CD4-positive, alpha-beta T cell treated with Interleukin-4 for 4 hours (primary cell): ENCODE measurements at regions not wholly inside any gene's neighbourhood (a gene's known extent, or its start where the extent isn't known, plus 50 kb on each side); places are given as distances from the start of the nearest gene placed in this dataset.

ENCODE experiments used
- DNase-seq: peaks from one replicate; pipeline ENCODE4 v3.0.0-alpha.2; 2020

GRCh38 chr5:158393457-158393856 is 534.5 kb upstream of the CLINT1 start:
- DNase-seq: no peak

- no peak for DNase-seq
Observed at GRCh38 chr5:158392753-158393152, 533.8 kb upstream of the CLINT1 start.

DNA sequence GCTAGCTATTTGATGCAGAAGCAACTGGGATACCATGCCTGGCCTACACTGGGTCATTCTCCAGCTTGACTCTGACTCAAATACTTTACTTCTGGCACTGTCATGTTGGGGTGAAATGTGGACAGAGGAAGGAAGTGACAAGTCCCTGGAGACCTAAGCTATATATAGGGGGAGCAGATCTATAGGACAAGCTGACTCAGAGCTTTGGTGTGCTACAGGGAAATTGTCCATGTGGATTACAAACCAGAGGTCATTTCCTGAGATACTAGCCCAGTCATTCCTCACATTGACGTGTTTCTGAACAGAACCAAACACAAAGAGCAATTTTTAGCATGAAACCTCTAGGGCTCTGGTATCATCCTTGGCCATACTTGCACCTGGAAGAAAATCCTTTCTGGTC is 531.6 kb upstream of the CLINT1 start:
- DNase-seq: no peak

- DNase-seq: no peak
Observed at GRCh38 chr5:158389786-158390185, 530.8 kb upstream of the CLINT1 start.

DNA sequence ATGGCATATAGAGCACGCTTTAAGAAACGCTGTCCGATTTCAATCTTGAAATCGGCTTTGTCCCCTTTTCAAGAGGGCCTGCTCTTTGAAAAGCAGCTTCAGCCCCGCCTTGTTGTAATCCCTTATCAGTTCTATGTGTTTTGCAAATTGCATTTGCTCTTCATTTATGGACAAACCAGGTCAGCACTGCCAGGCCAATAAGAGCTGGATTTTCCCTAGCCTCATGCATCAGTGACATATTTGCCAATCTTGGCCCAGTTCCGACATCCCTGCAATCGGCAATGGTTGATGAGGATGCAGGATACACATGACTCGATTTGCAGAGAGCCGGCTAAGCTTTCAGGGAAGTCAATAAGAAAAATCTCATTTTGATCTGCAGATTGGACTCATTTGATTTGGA is 529.1 kb upstream of the CLINT1 start:
- DNase-seq: no peak

DNA sequence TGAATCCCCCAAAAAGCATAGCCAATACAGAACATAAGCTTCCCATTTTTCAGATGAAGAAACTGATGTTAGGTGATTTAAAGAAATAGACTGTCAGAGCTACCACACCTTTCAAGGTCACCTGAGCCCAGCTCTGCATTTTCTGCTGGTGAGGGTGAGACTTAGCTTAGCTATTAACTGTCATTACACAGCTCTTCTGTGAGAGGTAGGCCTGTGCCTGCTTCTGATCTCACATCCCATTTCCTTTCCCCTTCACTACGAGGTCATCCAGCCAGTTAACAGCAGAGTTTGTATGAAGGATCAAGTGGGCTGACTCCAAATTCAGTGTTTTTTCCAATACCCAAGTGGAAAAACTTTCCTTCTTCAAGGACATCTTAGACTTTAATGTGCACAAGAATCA is 528.6 kb upstream of the CLINT1 start:
- no peak for DNase-seq

- DNase-seq: no peak
Observed at GRCh38 chr5:158385982-158386381, 527.0 kb upstream of the CLINT1 start.

- DNase-seq: no peak
Observed at GRCh38 chr5:158384535-158385481, 525.9 kb upstream of the CLINT1 start.

- DNase-seq: no peak
Observed at GRCh38 chr5:158383486-158383885, 524.5 kb upstream of the CLINT1 start.

DNA sequence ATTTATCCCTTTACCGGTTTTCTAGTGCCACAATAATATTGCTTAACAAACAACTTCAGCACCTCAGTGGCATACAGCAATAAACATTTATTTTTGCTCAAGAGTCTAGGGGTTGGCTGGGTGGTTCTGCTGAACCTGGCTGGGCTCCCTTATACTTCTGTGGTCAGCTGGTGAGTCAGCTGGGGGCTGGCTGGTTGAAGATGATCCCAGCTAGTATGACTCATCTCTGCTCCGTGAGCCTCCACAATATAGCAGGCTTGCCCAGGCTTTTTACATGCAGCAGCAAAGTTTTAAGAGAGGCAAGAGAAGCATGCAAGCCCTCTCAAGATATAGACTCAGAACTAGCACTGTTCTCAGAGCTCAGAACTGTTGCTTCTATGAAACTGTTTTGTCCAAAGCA is 523.5 kb upstream of the CLINT1 start:
- DNase-seq: no peak

GRCh38 chr5:158381614-158382160 is 522.7 kb upstream of the CLINT1 start:
- DNase-seq: no peak

DNA sequence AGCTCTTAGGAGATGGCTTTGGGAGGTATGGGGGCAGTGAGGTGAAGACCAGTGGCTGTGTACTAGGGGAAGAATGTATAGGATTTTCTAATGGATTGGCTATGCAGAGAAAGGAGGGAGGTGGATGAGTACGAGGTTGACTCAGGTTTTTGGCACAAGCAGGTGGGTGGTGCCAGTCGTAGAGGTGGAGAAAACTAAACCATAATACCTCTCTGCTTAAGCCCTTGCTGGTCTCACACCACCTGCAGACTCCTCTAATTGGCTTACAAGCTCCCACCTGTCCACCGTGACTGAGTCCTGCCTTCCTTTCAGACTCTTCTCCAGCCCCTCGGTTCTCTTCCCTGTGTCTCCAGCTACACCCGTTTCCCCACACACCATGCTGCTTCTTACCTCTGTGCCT is 521.7 kb upstream of the CLINT1 start:
- DNase-seq: no peak

DNA sequence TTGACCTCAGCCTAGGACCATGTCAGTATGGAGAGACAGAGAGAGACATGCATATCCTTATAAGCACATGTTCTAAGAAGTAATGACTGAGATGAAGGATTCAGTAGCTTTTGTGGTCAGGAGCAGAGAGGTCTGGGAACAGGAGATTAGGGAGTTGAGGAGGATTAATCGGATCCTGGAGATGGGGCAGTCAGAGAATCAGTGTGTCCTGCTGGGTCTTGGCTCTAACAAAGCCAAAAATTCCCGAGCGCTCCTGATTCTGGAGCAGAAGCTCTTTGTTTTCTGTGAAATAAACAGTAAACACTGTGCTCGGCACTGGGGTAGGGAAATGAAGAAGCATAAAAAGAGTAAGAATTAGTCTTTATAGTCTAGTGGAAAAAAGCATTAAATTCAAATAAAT is 520.0 kb upstream of the CLINT1 start:
- DNase-seq: no peak

- no peak for DNase-seq
Observed at GRCh38 chr5:158376679-158377078, 517.7 kb upstream of the CLINT1 start.

DNA sequence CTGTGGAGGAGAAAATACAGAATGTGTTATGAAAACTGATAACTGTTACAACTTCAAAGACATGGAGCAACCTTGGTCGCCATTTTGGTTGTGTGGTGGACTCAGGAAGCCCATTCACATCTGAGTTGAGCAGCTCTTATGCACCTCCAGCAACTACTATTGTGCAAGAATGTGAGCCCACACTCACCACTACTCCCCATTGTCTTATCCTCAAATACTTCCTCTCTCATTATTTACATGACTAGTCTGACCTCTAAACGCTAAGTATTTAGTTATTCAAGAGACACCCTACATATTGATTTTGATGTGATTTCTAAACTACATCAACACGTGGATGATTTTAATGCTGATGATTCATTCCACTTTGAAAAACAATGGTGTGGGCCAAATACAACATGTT is 516.6 kb upstream of the CLINT1 start:
- DNase-seq: no peak

GRCh38 chr5:158373608-158374395 is 514.9 kb upstream of the CLINT1 start:
- no peak for DNase-seq

- no peak for DNase-seq
Observed at GRCh38 chr5:158369241-158369640, 510.3 kb upstream of the CLINT1 start.

DNA sequence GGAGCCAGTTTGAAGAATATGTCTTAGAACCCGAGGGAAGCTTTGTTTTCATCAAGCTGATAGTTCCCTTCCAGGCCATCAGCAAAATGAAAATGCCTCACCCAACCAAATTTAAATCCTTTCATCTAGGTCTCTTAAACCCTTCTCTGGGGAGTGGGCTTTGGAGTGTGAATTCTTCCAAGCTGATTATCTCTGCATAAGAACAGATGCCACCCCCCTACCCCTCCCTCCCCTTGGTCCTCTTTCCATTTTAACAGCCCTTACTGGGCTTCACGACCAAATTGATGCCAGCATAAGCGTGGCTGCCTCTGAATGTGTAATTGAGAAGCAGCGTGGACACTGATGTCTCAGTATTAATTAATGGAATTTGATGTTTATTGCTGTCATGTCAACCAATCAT is 509.7 kb upstream of the CLINT1 start:
- no peak for DNase-seq

DNA sequence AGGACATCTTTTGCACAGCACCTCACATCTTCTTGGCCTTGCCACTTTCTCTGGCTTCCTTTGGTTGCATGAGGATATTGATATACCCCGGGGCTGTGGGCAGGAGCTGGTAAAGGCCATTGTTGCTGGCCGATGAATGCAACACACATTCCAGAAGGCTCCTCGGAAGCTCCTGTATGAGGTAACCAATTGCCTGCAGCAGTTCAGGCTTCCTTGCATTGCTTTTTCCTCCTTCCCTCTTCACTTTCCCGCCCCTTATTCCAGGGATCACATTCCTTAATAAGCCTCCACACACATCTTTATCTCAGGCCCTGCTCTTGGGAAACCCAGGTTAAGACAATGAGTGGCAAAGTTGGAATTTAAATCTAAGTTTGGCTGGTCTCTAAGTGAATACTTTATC is 505.4 kb upstream of the CLINT1 start:
- DNase-seq: no peak

GRCh38 chr5:158354958-158355357 is 496.0 kb upstream of the CLINT1 start:
- DNase-seq: no peak

GRCh38 chr5:158351485-158352125 is 492.7 kb upstream of the CLINT1 start:
- no peak for DNase-seq

GRCh38 chr5:158349987-158350386 is 491.0 kb upstream of the CLINT1 start:
- no peak for DNase-seq

- no peak for DNase-seq
Observed at GRCh38 chr5:158344376-158344775, 485.4 kb upstream of the CLINT1 start.
